OCI-LY3 (cell line): ENCODE measurements at regions not wholly inside any gene's neighbourhood (a gene's known extent, or its start where the extent isn't known, plus 50 kb on each side); places are given as distances from the start of the nearest gene placed in this dataset.

ENCODE experiments used
- H2AFZ ChIP-seq: fragments of 200-600, 300-600 bp; shearing (Covaris generic); 2 replicates; pipeline ENCODE4 v1.6.0; 2014; ENCODE audit warnings: antibody characterized with exemption, low read depth, low read length
- H3K27ac ChIP-seq: fragments of 200-600, 300-600 bp; sonication (generic); 2 replicates; pipeline ENCODE4 v1.5.1; 2014; ENCODE audit warnings: mild to moderate bottlenecking, low read length, moderate library complexity, mixed read lengths
- H3K27me3 ChIP-seq: fragments of 200-600, 300-600 bp; sonication (generic); 2 replicates; pipeline ENCODE4 v1.6.1; 2014; ENCODE audit warnings: low read depth, low read length, mixed read lengths
- H3K36me3 ChIP-seq: fragments of 200-600, 300-600 bp; sonication (generic); replicated peaks from 2 replicates; pipeline ENCODE3; 2014; ENCODE audit warnings: low read depth, low read length, mixed read lengths
- H3K4me1 ChIP-seq: fragments of 300-600, 200-600 bp; sonication (generic); 2 replicates; pipeline ENCODE4 v1.6.1; 2014; ENCODE audit warnings: low read length, mixed read lengths
- H3K4me2 ChIP-seq: fragments of 200-600, 300-600 bp; sonication (generic); 2 replicates; pipeline ENCODE4 v1.6.1; 2014; ENCODE audit warnings: low read length, mixed read lengths
- H3K4me3 ChIP-seq: fragments of 300-600, 200-600 bp; sonication (generic); 2 replicates; pipeline ENCODE4 v1.5.1; 2014; ENCODE audit warnings: antibody characterized with exemption, mild to moderate bottlenecking, low read length, moderate library complexity
- H3K79me2 ChIP-seq: fragments of 300-600, 200-600 bp; shearing (Covaris generic); 2 replicates; pipeline ENCODE4 v1.6.1; 2014; ENCODE audit warnings: mild to moderate bottlenecking, low read length, mixed read lengths
- H3K9ac ChIP-seq: fragments of 300-600, 200-600 bp; shearing (Covaris generic); 2 replicates; pipeline ENCODE4 v1.6.0; 2014; ENCODE audit warnings: mild to moderate bottlenecking, low read length, moderate library complexity
- H3K9me3 ChIP-seq: fragments of 200-600, 300-600 bp; shearing (Covaris generic); 2 replicates; pipeline ENCODE4 v1.6.1; 2014; ENCODE audit warnings: low read length, mixed read lengths; ENCODE audit not compliant: insufficient read depth
- H4K20me1 ChIP-seq: fragments of 200-600, 300-600 bp; sonication (generic); 2 replicates; pipeline ENCODE4 v1.6.1; 2016; ENCODE audit warnings: low read length, mixed read lengths; ENCODE audit not compliant: insufficient read depth
- EZH2phosphoT487 ChIP-seq: fragments of 200-600 bp; shearing (Covaris generic); IDR thresholded peaks from 2 replicates; pipeline ENCODE4 v1.6.1; 2018; ENCODE audit warnings: antibody characterized with exemption, mixed run types, low read depth
- TF ChIP-seq, protein P1 (sequence below): fragments of 200-600, 300-600 bp; sonication (generic); IDR thresholded peaks from 2 replicates; pipeline ENCODE4 v1.5.1; 2014; ENCODE audit warnings: antibody characterized with exemption, low read length, low read depth

DNA sequence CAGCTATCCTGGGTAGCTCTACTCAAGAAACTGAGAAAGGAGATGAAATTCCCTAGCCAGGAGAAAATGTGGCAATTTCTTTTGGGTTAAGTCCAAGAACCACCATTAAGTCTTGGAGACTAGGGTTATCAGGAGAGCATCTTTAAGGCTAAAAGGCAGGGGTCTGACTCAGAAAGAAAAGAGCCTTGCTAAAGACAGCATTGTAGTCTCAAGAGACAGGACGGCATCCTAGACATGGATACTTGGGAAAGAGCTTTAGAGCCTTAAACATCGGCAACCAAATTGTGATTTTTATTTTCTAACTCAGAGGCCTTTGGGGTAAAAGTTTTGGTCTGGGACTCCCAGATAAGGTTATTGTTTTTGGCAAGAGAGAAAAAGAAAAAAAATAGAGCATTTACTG lies 83.1 kb downstream of the FAS start:
- no peaks in the 10 kb centered on the region for H3K79me2 ChIP-seq
- no peaks in the 10 kb centered on the region for H3K27me3 ChIP-seq
- H2AFZ ChIP-seq = no peak overlapping the region
- no peak overlapping the region for H3K4me2 ChIP-seq
- peaks cover under 1% of the 10 kb centered on the region; the same call in 1 of the 2 replicates for H3K4me1 ChIP-seq
- TF ChIP-seq EZH2phosphoT487 = no peak
- TF ChIP-seq, protein P1, sequence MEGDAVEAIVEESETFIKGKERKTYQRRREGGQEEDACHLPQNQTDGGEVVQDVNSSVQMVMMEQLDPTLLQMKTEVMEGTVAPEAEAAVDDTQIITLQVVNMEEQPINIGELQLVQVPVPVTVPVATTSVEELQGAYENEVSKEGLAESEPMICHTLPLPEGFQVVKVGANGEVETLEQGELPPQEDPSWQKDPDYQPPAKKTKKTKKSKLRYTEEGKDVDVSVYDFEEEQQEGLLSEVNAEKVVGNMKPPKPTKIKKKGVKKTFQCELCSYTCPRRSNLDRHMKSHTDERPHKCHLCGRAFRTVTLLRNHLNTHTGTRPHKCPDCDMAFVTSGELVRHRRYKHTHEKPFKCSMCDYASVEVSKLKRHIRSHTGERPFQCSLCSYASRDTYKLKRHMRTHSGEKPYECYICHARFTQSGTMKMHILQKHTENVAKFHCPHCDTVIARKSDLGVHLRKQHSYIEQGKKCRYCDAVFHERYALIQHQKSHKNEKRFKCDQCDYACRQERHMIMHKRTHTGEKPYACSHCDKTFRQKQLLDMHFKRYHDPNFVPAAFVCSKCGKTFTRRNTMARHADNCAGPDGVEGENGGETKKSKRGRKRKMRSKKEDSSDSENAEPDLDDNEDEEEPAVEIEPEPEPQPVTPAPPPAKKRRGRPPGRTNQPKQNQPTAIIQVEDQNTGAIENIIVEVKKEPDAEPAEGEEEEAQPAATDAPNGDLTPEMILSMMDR = no peak
- no peak overlapping the region for H3K27ac ChIP-seq
- no peak overlapping the region for H3K9ac ChIP-seq
- H3K9me3 ChIP-seq = no peaks in the 10 kb centered on the region
- no peak overlapping the region for H3K4me3 ChIP-seq
- H4K20me1 ChIP-seq = no peaks in the 10 kb centered on the region
- no peaks in the 10 kb centered on the region for H3K36me3 ChIP-seq

GRCh38 chr10:89069589-89069988 lies 79.0 kb downstream of the FAS start:
- TF ChIP-seq, protein P1 = no peak
- H3K27ac ChIP-seq = no peak overlapping the region
- no peaks in the 10 kb centered on the region for H3K36me3 ChIP-seq
- H2AFZ ChIP-seq = no peak overlapping the region
- no peaks in the 10 kb centered on the region for H3K9me3 ChIP-seq
- no peak overlapping the region for H3K4me2 ChIP-seq
- no peaks in the 10 kb centered on the region for H4K20me1 ChIP-seq
- H3K27me3 ChIP-seq = no peaks in the 10 kb centered on the region
- no peaks in the 10 kb centered on the region for H3K4me1 ChIP-seq
- no peak overlapping the region for H3K4me3 ChIP-seq
- H3K79me2 ChIP-seq = no peaks in the 10 kb centered on the region
- no peak overlapping the region for H3K9ac ChIP-seq
